ENCODE measurements at regions not wholly inside any gene's neighbourhood (a gene's known extent, or its start where the extent isn't known, plus 50 kb on each side); places are given as distances from the start of the nearest gene placed in this dataset.

- H3K27me3 ChIP-seq: no peaks in the 10 kb centered on the region
- ATAC-seq: no peak
- no peak for DNase-seq
- H3K4me1 ChIP-seq: no peaks in the 10 kb centered on the region
- no peak overlapping the region for H3K27ac ChIP-seq
- TF ChIP-seq CTCF (IDR thresholded peaks at IDR 0.05): no peak
- no peak overlapping the region for H3K4me3 ChIP-seq
- H3K9me3 ChIP-seq: no peaks in the 10 kb centered on the region
- no peaks in the 10 kb centered on the region for H3K36me3 ChIP-seq
- intact Hi-C loops (cut with DNase I): no loop called here
Measured at GRCh38 chr2:82283075-82283474, 1978.5 kb upstream of the LRRTM1 start.

- peak in 1 of 4 donors; percentile 33 for DNase-seq
- Histone ChIP-seq H3K27ac (no peak overlapping the region), H3K4me1 (no peaks in the 10 kb centered on the region), H3K27me3 (no peaks in the 10 kb centered on the region), H3K9me3 (no peaks in the 10 kb centered on the region), H3K36me3 (no peaks in the 10 kb centered on the region), H3K4me3 (no peak overlapping the region)
- ATAC-seq: no peak
- intact Hi-C loops (cut with DNase I): no loop called here
- TF ChIP-seq CTCF (IDR thresholded peaks at IDR 0.05): no peak
Measured at GRCh38 chr2:82282111-82282882, 1977.7 kb upstream of the LRRTM1 start.

GRCh38 chr2:82279367-82279766, 1974.8 kb upstream of the LRRTM1 start:
- no peak for ATAC-seq
- TF ChIP-seq CTCF (IDR thresholded peaks at IDR 0.05): no peak
- Histone ChIP-seq H3K27me3 (no peaks in the 10 kb centered on the region), H3K4me1 (no peaks in the 10 kb centered on the region), H3K27ac (no peak overlapping the region), H3K36me3 (no peaks in the 10 kb centered on the region), H3K4me3 (no peak overlapping the region), H3K9me3 (no peaks in the 10 kb centered on the region)
- intact Hi-C loops (cut with DNase I): no loop called here
- no peak for DNase-seq

- no peaks in the 10 kb centered on the region for H3K4me1 ChIP-seq
- intact Hi-C loops (cut with DNase I): no loop called here
- H3K27me3 ChIP-seq: no peaks in the 10 kb centered on the region
- DNase-seq (no peak), ATAC-seq (no peak)
- TF ChIP-seq CTCF (IDR thresholded peaks at IDR 0.05): no peak
- H3K27ac ChIP-seq: no peak overlapping the region
- no peak overlapping the region for H3K4me3 ChIP-seq
- H3K36me3 ChIP-seq: no peaks in the 10 kb centered on the region
- no peaks in the 10 kb centered on the region for H3K9me3 ChIP-seq
Measured at GRCh38 chr2:82278416-82278815, 1973.9 kb upstream of the LRRTM1 start.

GRCh38 chr2:82275599-82275998, 1971.0 kb upstream of the LRRTM1 start:
- intact Hi-C loops (cut with DNase I): no loop called here
- TF ChIP-seq CTCF (IDR thresholded peaks at IDR 0.05): no peak
- H3K9me3 ChIP-seq: no peaks in the 10 kb centered on the region
- no peaks in the 10 kb centered on the region for H3K27me3 ChIP-seq
- H3K36me3 ChIP-seq: no peaks in the 10 kb centered on the region
- ATAC-seq: no peak
- no peak for DNase-seq
- H3K4me3 ChIP-seq: no peak overlapping the region
- no peak overlapping the region for H3K27ac ChIP-seq
- H3K4me1 ChIP-seq: no peaks in the 10 kb centered on the region

Data from left lung (tissue), 4 donors.